Testis (tissue), 2 donors: ENCODE measurements at regions not wholly inside any gene's neighbourhood (a gene's known extent, or its start where the extent isn't known, plus 50 kb on each side); places are given as distances from the start of the nearest gene placed in this dataset.

Source experiments
- DNase-seq: peaks from one replicate; pipeline ENCODE4 v3.0.0-alpha.2; 2019
- H3K27ac ChIP-seq, 2 donors: fragments of 200-600 bp; sonication (generic); one replicate each; pipeline ENCODE4 v1.5.1; 2019
- H3K27me3 ChIP-seq: fragments of 200-600 bp; sonication (generic); one replicate; pipeline ENCODE4 v1.5.1; 2019
- H3K36me3 ChIP-seq: fragments of 200-600 bp; sonication (generic); one replicate; pipeline ENCODE4 v1.5.1; 2017; ENCODE audit warnings: low read depth; ENCODE audit errors: missing control alignments
- H3K4me1 ChIP-seq: fragments of 200-600 bp; sonication (generic); one replicate; pipeline ENCODE4 v1.5.1; 2019
- H3K4me3 ChIP-seq, 2 donors: fragments of 200-600 bp; sonication (generic); one replicate each; pipeline ENCODE4 v1.5.1; 2017 to 2019
- H3K9me3 ChIP-seq: fragments of 200-600 bp; sonication (generic); one replicate; pipeline ENCODE4 v1.5.1; 2017
- POLR2A ChIP-seq: fragments of 450-650 bp; IDR thresholded peaks from one replicate; pipeline ENCODE4 v1.6.1; 2017; ENCODE audit warnings: antibody characterized with exemption, mild to moderate bottlenecking, moderate library complexity
- WGBS, 2 donors: methylation state at CpG; one replicate each; pipeline ENCODE4 v1.1.5; 2018; 5-methylcytosine and 5-hydroxymethylcytosine counted together
- intact Hi-C: fragments of 100-400 bp; cut with DNase I; formaldehyde crosslinking; loops from one replicate; pipeline ENCODE4 v1.15.1; 2023; ENCODE audit warnings: low total_unique reads
- TF ChIP-seq, protein P1 (sequence below), 3 experiments: fragments of 450-650 bp in 2 of 3; fragments of 200-600 bp in 1 of 3; sonication (generic) in 1 of 3; IDR thresholded peaks; one replicate each; pipeline ENCODE4 v1.5.1; 2016 to 2019; ENCODE audit warnings: antibody characterized with exemption in 3 of 3, mild to moderate bottlenecking in 2 of 3, moderate library complexity in 1 of 3

DNA sequence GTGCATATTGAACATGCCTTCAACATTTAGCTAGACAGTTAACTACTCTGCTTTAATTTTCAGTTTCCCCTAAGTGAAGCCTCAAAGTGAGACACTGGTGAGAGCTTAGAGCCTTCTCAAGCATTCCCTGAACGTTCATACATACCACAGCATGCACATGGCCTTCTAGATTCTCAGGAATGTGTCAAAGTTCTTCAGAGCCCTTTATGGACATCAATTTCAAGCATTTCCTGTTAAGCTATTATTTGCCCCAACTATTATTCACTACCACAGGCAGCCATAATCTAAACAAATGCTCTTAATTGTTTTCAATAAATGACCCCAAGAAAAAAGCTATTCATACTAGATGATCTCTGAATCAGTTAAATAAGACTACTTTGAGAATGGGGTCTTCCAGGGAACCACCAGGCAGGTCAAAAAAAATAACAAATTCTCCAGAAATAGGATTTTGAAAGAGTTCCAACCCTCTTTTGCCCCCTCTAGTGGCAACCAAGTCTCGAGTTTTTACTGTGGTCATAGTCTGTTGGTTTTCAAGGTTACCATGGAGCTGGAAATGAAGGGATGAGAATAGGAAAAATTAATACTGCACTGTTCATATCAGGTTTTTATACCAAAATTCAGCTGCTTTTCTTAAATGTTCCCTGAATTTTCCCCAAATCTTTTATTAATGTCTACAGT, 235.4 kb downstream of the RAB28 start:
- no peaks in the 10 kb centered on the region for H3K9me3 ChIP-seq
- no peak overlapping the region for H3K4me3 ChIP-seq
- H3K27ac ChIP-seq: no peak overlapping the region
- peaks cover 8% of the 10 kb centered on the region for H3K4me1 ChIP-seq
- WGBS, 2 donors: 53 to 60% methylated on average over 2 of the region's 2 CpGs
- no peaks in the 10 kb centered on the region for H3K36me3 ChIP-seq
- H3K27me3 ChIP-seq: no peaks in the 10 kb centered on the region
- intact Hi-C loops: no loop called here
- DNase-seq: no peak
- no peak for TF ChIP-seq POLR2A
- TF ChIP-seq, protein P1, sequence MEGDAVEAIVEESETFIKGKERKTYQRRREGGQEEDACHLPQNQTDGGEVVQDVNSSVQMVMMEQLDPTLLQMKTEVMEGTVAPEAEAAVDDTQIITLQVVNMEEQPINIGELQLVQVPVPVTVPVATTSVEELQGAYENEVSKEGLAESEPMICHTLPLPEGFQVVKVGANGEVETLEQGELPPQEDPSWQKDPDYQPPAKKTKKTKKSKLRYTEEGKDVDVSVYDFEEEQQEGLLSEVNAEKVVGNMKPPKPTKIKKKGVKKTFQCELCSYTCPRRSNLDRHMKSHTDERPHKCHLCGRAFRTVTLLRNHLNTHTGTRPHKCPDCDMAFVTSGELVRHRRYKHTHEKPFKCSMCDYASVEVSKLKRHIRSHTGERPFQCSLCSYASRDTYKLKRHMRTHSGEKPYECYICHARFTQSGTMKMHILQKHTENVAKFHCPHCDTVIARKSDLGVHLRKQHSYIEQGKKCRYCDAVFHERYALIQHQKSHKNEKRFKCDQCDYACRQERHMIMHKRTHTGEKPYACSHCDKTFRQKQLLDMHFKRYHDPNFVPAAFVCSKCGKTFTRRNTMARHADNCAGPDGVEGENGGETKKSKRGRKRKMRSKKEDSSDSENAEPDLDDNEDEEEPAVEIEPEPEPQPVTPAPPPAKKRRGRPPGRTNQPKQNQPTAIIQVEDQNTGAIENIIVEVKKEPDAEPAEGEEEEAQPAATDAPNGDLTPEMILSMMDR (IDR thresholded peaks at IDR 0.05): no peak

DNA sequence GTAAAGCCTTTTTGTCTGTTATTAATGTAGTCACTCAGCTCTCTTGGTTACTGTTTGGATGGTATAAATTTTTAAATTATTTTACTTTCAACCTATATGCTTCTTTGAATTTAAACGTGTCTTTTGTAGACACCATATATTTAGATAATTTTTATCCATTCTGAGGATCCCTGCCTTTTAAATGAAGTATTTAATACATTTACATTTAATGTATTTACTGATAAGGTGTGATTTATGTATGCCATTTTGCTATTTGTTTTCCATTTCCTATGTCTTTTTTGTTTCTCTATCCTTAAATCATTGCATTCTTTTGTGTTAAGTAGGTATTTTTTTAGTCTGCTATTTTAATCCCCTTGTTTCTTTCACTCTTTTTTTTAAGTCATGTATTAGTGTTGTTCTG, 238.0 kb downstream of the RAB28 start:
- Histone ChIP-seq H3K36me3 (no peaks in the 10 kb centered on the region), H3K4me1 (peaks cover 10% of the 10 kb centered on the region), H3K4me3 (no peak overlapping the region), H3K9me3 (no peaks in the 10 kb centered on the region), H3K27me3 (no peaks in the 10 kb centered on the region), H3K27ac (no peak overlapping the region)
- no peak for TF ChIP-seq POLR2A
- TF ChIP-seq, protein P1 (IDR thresholded peaks at IDR 0.05): no peak
- intact Hi-C loops: no loop called here
- DNase-seq: no peak
- 94 to 100% methylated on average over 1 of the region's 1 CpG for WGBS, 2 donors

DNA sequence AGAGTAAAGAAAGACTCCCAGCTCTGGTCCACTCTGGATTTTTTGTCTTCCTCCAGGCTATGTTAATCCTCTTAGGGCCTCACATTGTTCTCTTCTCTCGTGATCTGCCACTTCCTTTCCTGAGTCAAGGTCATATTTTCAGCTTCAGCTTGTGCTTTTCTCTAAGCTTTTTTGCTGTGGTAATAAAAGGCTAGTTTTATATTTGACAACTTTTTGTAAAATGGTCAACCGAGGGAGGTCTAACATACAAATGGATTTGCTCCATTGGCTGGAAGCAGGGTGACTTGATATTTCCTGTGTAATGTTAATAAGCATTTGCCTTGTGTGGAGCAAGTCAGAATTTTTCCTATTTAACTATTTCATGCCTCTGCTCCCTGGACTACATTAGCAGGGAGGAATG, 239.7 kb downstream of the RAB28 start:
- peak; percentile 21 for DNase-seq
- intact Hi-C loops: no loop called here
- H3K9me3 ChIP-seq: no peaks in the 10 kb centered on the region
- WGBS, 2 donors: 27 to 33% methylated on average over 2 of the region's 2 CpGs
- no peak overlapping the region for H3K4me3 ChIP-seq
- H3K27ac ChIP-seq: no peak overlapping the region
- no peaks in the 10 kb centered on the region for H3K36me3 ChIP-seq
- peaks cover 10% of the 10 kb centered on the region for H3K4me1 ChIP-seq
- TF ChIP-seq, protein P1 (IDR thresholded peaks at IDR 0.05): no peak
- no peak for TF ChIP-seq POLR2A
- no peaks in the 10 kb centered on the region for H3K27me3 ChIP-seq

DNA sequence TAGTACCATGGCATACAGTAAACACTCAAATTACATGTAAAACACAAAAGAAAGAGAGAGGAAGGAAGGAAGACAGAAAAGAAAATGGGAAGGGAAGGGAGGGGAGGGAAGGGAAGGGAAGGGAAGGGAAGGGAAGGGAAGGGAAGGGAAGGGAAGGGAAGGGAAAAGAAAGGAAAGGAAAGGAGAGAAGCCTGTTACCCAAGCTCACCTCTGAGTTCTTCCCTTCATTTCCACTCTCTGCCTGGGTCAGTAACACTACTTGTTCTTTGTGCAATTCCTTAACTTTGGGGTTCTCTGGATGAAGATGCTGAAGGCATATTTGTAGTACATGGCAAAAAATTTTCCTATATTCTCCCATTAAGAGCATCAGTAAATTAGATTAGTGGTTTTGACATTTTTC, 241.0 kb downstream of the RAB28 start:
- peaks cover 10% of the 10 kb centered on the region for H3K4me1 ChIP-seq
- no peak overlapping the region for H3K27ac ChIP-seq
- intact Hi-C loops: no loop called here
- no peaks in the 10 kb centered on the region for H3K36me3 ChIP-seq
- no peak overlapping the region for H3K4me3 ChIP-seq
- TF ChIP-seq POLR2A: no peak
- TF ChIP-seq, protein P1 (IDR thresholded peaks at IDR 0.05): no peak
- H3K27me3 ChIP-seq: no peaks in the 10 kb centered on the region
- H3K9me3 ChIP-seq: no peaks in the 10 kb centered on the region
- DNase-seq: no peak

DNA sequence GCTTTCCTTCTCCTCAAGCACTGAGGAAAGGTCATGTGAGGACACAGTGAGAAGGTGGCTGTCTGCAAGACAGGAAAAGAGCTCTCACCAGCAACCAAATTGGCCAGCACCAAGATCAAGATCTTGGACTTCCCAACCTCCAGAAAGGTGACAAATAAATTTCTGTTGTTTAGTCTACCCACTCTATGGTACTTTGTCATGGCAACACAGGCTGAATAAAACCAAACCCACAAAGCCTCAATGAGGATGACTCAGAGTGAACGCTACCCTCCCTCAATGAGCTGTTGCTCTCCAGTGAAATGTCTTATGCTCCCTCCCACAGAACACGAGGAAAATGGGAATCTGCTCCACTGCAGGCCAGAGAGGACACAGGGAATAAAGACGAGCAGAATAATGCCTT, 244.1 kb downstream of the RAB28 start:
- no peaks in the 10 kb centered on the region for H3K36me3 ChIP-seq
- intact Hi-C loops: no loop called here
- 82 to 84% methylated on average over 3 of the region's 3 CpGs for WGBS, 2 donors
- H3K9me3 ChIP-seq: no peaks in the 10 kb centered on the region
- no peaks in the 10 kb centered on the region for H3K27me3 ChIP-seq
- TF ChIP-seq POLR2A: no peak
- TF ChIP-seq, protein P1 (IDR thresholded peaks at IDR 0.05): no peak
- peaks cover 10% of the 10 kb centered on the region for H3K4me1 ChIP-seq
- DNase-seq: no peak
- H3K4me3 ChIP-seq: no peak overlapping the region
- H3K27ac ChIP-seq: no peak overlapping the region
